Ovary (tissue), 3 donors: ENCODE measurements at regions not wholly inside any gene's neighbourhood (a gene's known extent, or its start where the extent isn't known, plus 50 kb on each side); places are given as distances from the start of the nearest gene placed in this dataset.

Experiments
- POLR2A ChIP-seq: fragments of 450-650 bp; IDR thresholded peaks from one replicate; pipeline ENCODE4 v1.6.1; 2017; ENCODE audit warnings: antibody characterized with exemption, mild to moderate bottlenecking, moderate library complexity
- TF ChIP-seq, protein P1 (sequence below), 3 donors: fragments of 450-650 bp in 2 of 3; fragments of 200-600 bp in 1 of 3; IDR thresholded peaks; one replicate each; pipeline versions ENCODE4 v1.5.1 to v1.8.0; 2016 to 2022; ENCODE audit warnings: antibody characterized with exemption in 3 of 3, mild to moderate bottlenecking in 1 of 3
- donor health status: DM: no; HTN: no; CAD: no.

DNA sequence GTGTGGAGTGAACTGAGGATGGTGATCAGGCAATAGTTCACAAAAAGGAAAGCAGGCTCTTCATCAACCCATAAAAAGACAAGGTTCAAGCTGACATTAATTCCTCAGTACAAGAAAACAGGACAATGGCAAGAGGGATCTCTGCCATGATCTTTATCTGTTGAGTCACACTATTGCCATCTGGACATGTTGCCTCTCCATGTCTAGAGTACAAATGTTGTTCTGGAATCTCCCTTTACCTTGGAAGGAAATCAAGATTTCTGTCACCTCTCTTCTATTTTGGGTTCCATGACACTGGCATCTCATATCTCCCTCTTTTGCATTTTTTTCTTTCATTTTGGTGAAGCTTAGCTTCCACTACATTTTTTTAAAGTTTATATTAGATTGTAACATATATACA, 329.1 kb downstream of the USP25 start:
- TF ChIP-seq, protein P1, sequence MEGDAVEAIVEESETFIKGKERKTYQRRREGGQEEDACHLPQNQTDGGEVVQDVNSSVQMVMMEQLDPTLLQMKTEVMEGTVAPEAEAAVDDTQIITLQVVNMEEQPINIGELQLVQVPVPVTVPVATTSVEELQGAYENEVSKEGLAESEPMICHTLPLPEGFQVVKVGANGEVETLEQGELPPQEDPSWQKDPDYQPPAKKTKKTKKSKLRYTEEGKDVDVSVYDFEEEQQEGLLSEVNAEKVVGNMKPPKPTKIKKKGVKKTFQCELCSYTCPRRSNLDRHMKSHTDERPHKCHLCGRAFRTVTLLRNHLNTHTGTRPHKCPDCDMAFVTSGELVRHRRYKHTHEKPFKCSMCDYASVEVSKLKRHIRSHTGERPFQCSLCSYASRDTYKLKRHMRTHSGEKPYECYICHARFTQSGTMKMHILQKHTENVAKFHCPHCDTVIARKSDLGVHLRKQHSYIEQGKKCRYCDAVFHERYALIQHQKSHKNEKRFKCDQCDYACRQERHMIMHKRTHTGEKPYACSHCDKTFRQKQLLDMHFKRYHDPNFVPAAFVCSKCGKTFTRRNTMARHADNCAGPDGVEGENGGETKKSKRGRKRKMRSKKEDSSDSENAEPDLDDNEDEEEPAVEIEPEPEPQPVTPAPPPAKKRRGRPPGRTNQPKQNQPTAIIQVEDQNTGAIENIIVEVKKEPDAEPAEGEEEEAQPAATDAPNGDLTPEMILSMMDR (IDR thresholded peaks at IDR 0.05): no peak
- TF ChIP-seq POLR2A: no peak
